ENCODE measurements at regions not wholly inside any gene's neighbourhood (a gene's known extent, or its start where the extent isn't known, plus 50 kb on each side); places are given as distances from the start of the nearest gene placed in this dataset.

DNA sequence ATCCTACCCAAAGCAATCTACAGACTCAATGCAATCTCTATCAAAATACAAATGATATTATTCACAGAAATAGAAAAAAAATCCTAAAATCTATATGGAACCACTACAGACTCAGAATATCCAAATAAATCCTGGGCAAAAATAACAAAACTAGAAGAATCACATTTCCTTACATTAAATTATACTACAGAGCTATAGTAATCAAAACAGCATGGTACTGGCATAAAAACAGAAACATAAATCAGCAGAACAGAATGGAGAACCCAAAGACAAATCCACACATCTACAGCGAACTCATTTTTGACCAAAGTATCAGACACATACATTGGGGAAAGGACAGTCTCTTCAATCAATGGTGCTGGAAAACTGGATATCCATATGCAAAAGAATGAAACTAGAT lies 304.1 kb upstream of the FGF13 start:
- intact Hi-C loops (cut with micrococcal nuclease) (no loop called here), in situ Hi-C loops (cut with MboI) (no loop called here)
- POLR2A ChIA-PET: no interaction called here
- Histone ChIP-seq H2AFZ (ENCODE audit: low read depth, low read length) (no peak overlapping the region), H3K27ac (ENCODE audit: extremely low read depth, low read depth, low read length) (no peak overlapping the region), H3K9me1 (ENCODE audit: control insufficient read depth, insufficient read depth, low read length) (no peaks in the 10 kb centered on the region), H4K20me1 (replicated peaks; ENCODE audit: control insufficient read depth, insufficient read depth, low read length) (no peaks in the 10 kb centered on the region), H3K27me3 (ENCODE audit: control insufficient read depth in 2 of 2, insufficient read depth in 2 of 2, low read length in 2 of 2) (no peaks in the 10 kb centered on the region; a peak in 1 of 5 replicates), H3K4me1 (replicated peaks in 1 of 2; ENCODE audit: control insufficient read depth in 2 of 2, insufficient read depth in 2 of 2, low read length in 2 of 2) (no peaks in the 10 kb centered on the region), H3K36me3 (ENCODE audit: control insufficient read depth, insufficient read depth, low read length) (no peaks in the 10 kb centered on the region), H3K4me3 (no peak overlapping the region), H3K9ac (ENCODE audit: insufficient read depth in 1 of 2, low read depth in 2 of 2, low read length in 2 of 2) (no peak overlapping the region), H3K79me2 (ENCODE audit: control insufficient read depth, insufficient read depth, low read length) (no peaks in the 10 kb centered on the region), H3K9me3 (replicated peaks; ENCODE audit: control insufficient read depth, insufficient read depth, low read depth, low read length) (peaks cover 1% of the 10 kb centered on the region; the same call in 1 of the 2 replicates), H3K4me2 (ENCODE audit: insufficient read depth, low read length) (no peak overlapping the region)
- WGBS (ENCODE audit: insufficient coverage, low coverage, missing lambda C conversion rate): 13% methylated on average over 1 of the region's 1 CpG
- no peak for ATAC-seq
- no TSS peak for BruUV-seq (replicated peaks)
- FAIRE-seq: no peak
- TF ChIP-seq ZNF324 (CRISPR knock-in tag; IDR thresholded peaks at IDR 0.05) (no peak), RBM25 (IDR thresholded peaks at IDR 0.05; ENCODE audit: low read depth, low read length, severe bottlenecking) (peak; percentile 42)
- TF ChIP-seq, protein P1, sequence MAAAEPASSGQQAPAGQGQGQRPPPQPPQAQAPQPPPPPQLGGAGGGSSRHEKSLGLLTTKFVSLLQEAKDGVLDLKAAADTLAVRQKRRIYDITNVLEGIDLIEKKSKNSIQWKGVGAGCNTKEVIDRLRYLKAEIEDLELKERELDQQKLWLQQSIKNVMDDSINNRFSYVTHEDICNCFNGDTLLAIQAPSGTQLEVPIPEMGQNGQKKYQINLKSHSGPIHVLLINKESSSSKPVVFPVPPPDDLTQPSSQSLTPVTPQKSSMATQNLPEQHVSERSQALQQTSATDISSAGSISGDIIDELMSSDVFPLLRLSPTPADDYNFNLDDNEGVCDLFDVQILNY (CRISPR knock-in tag; IDR thresholded peaks at IDR 0.05): no peak
- CTCF ChIA-PET (ENCODE audit: low intra/inter-chr PET ratio): no interaction called here
- no peak for DNase-seq (ENCODE audit: extremely low read depth in 1 of 4, low spot score in 3 of 4)

DNA sequence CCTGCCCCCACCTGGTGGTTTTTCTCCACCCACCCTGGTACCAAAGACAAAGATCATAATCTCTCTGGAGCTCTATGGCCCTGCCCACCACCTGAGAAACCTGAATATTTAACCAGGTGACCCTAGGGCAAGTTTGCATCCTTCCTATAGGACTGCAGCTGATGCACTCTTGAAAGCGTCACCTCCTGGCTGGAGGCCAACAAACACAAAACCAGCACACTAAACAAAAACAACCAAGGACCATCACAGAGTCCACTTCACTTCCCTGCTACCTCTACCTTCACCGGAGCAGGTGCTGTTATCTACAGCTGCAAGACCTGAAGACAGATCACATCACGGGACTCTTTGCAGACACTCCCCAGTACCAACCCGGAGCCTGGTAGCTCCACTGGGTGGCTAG lies 296.7 kb upstream of the FGF13 start:
- H2AFZ ChIP-seq (ENCODE audit: low read depth, low read length): no peak overlapping the region
- H4K20me1 ChIP-seq (replicated peaks; ENCODE audit: control insufficient read depth, insufficient read depth, low read length): no peaks in the 10 kb centered on the region
- H3K79me2 ChIP-seq (ENCODE audit: control insufficient read depth, insufficient read depth, low read length): no peaks in the 10 kb centered on the region
- no peak overlapping the region for H3K4me3 ChIP-seq
- intact Hi-C loops (cut with micrococcal nuclease): no loop called here
- H3K27ac ChIP-seq (ENCODE audit: extremely low read depth, low read depth, low read length): no peak overlapping the region
- H3K9me3 ChIP-seq (replicated peaks; ENCODE audit: control insufficient read depth, insufficient read depth, low read depth, low read length): no peaks in the 10 kb centered on the region
- no peaks in the 10 kb centered on the region for H3K9me1 ChIP-seq (ENCODE audit: control insufficient read depth, insufficient read depth, low read length)
- no peak overlapping the region for H3K9ac ChIP-seq (ENCODE audit: insufficient read depth in 1 of 2, low read depth in 2 of 2, low read length in 2 of 2)
- POLR2A ChIA-PET: interaction anchor here (0.9 to 2.1 kb wide), 3 partner anchors 17 to 21 kb away, joined by 3 to 8 read pairs (median 5); no protein-coding TSS in a partner anchor
- H3K27me3 ChIP-seq (ENCODE audit: control insufficient read depth in 2 of 2, insufficient read depth in 2 of 2, low read length in 2 of 2): no peaks in the 10 kb centered on the region
- no peaks in the 10 kb centered on the region for H3K4me1 ChIP-seq (replicated peaks in 1 of 2; ENCODE audit: control insufficient read depth in 2 of 2, insufficient read depth in 2 of 2, low read length in 2 of 2)
- H3K36me3 ChIP-seq (ENCODE audit: control insufficient read depth, insufficient read depth, low read length): no peaks in the 10 kb centered on the region
- CTCF ChIA-PET (ENCODE audit: low intra/inter-chr PET ratio): no interaction called here
- whole genome bisulfite sequencing (ENCODE audit: insufficient coverage, low coverage, missing lambda C conversion rate): 5% methylated on average over 3 of the region's 4 CpGs
- FAIRE-seq (no peak), ATAC-seq (no peak), DNase-seq (ENCODE audit: extremely low read depth in 1 of 4, low spot score in 3 of 4) (peak in 1 of 4 experiments; percentile 20)
- in situ Hi-C loops (cut with MboI): no loop called here
- no TSS peak for BruUV-seq (replicated peaks)
- H3K4me2 ChIP-seq (ENCODE audit: insufficient read depth, low read length): no peak overlapping the region
- TF ChIP-seq IRF2 (CRISPR knock-in tag; IDR thresholded peaks at IDR 0.05): no peak
- TF ChIP-seq ZEB2 (IDR thresholded peaks at IDR 0.05): 0 out of 2 replicates have a peak, but pooled peaks have one; percentile 22
- TF ChIP-seq SRSF7 (optimal IDR thresholded peaks at IDR 0.05; ENCODE audit: low read depth, low read length): no peak
- TF ChIP-seq SRF (CRISPR knock-in tag; IDR thresholded peaks at IDR 0.05): no peak
- TF ChIP-seq ZBTB8A (IDR thresholded peaks at IDR 0.05; ENCODE audit: partially characterized antibody): no peak
- no peak for TF ChIP-seq SMAD3 (CRISPR knock-in tag; conservative IDR thresholded peaks at IDR 0.05)
- TF ChIP-seq, protein P2, sequence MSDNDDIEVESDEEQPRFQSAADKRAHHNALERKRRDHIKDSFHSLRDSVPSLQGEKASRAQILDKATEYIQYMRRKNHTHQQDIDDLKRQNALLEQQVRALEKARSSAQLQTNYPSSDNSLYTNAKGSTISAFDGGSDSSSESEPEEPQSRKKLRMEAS (CRISPR knock-in tag; IDR thresholded peaks at IDR 0.05): no peak
- no peak for TF ChIP-seq KHSRP (IDR thresholded peaks at IDR 0.05)
- no peak for TF ChIP-seq BRCA1 (IDR thresholded peaks at IDR 0.05)
- no peak for TF ChIP-seq BRCA1 (CRISPR knock-in tag; IDR thresholded peaks at IDR 0.05)
- TF ChIP-seq TAL1 (IDR thresholded peaks at IDR 0.05): peak; percentile 43
- TF ChIP-seq ZNF316 (IDR thresholded peaks at IDR 0.05): no peak
- no peak for TF ChIP-seq ZNF24 (IDR thresholded peaks at IDR 0.05)
- no peak for TF ChIP-seq MAFK (IDR thresholded peaks at IDR 0.05; ENCODE audit: low read length)
